ENCODE measurements at regions not wholly inside any gene's neighbourhood (a gene's known extent, or its start where the extent isn't known, plus 50 kb on each side); places are given as distances from the start of the nearest gene placed in this dataset.

DNA sequence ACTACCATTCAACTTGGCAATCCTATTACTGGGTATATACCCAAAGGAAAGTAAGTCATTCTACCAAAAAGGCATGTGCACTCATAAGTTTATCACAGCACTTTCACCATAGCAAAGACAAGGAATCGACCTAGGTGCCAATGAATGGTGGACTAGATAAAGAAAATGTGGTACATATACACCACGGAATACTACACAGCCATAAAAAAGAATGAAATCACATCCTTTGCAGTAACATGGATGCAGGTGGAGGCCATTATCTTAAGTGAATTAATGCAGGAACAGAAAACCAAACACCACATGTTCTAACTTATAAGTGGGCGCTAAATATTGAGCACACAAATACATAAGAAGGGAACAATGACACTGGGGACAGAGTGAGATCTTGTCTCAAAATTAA, 65.8 kb upstream of the SUB1 start:
- TF ChIP-seq, protein P1, sequence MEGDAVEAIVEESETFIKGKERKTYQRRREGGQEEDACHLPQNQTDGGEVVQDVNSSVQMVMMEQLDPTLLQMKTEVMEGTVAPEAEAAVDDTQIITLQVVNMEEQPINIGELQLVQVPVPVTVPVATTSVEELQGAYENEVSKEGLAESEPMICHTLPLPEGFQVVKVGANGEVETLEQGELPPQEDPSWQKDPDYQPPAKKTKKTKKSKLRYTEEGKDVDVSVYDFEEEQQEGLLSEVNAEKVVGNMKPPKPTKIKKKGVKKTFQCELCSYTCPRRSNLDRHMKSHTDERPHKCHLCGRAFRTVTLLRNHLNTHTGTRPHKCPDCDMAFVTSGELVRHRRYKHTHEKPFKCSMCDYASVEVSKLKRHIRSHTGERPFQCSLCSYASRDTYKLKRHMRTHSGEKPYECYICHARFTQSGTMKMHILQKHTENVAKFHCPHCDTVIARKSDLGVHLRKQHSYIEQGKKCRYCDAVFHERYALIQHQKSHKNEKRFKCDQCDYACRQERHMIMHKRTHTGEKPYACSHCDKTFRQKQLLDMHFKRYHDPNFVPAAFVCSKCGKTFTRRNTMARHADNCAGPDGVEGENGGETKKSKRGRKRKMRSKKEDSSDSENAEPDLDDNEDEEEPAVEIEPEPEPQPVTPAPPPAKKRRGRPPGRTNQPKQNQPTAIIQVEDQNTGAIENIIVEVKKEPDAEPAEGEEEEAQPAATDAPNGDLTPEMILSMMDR (IDR thresholded peaks at IDR 0.05): no peak
- no peak for TF ChIP-seq POLR2A (IDR thresholded peaks at IDR 0.05)
- TF ChIP-seq POLR2AphosphoS5 (IDR thresholded peaks at IDR 0.05): no peak
